Tibial artery (tissue), 4 donors: ENCODE measurements at regions not wholly inside any gene's neighbourhood (a gene's known extent, or its start where the extent isn't known, plus 50 kb on each side); places are given as distances from the start of the nearest gene placed in this dataset.

ENCODE experiments used
- DNase-seq, 2 donors: peaks; one replicate each; pipeline ENCODE4 v3.0.0-alpha.2; 2019
- H3K27ac ChIP-seq, 2 donors: fragments of 200-600 bp; sonication (generic) in 1 of 2; 1 replicate in 1 of 2; 2 replicates in 1 of 2; pipeline ENCODE4 v1.5.1; 2018 to 2019; ENCODE audit warnings: mild to moderate bottlenecking in 1 of 2
- H3K27me3 ChIP-seq, 2 donors: fragments of 200-600 bp; sonication (generic) in 1 of 2; one replicate each; pipeline versions ENCODE4 v1.5.1 to v1.6.0; 2016 to 2019
- H3K36me3 ChIP-seq, 3 donors: fragments of 200-600 bp; sonication (generic) in 2 of 3; one replicate each; pipeline ENCODE4 v1.5.1; 2016 to 2019; ENCODE audit warnings: mild to moderate bottlenecking in 2 of 3
- H3K4me1 ChIP-seq, 4 donors: fragments of 200-600 bp; sonication (generic) in 2 of 4; 1 replicate in 3 of 4; 2 replicates in 1 of 4; pipeline ENCODE4 v1.5.1; 2016 to 2019
- H3K4me3 ChIP-seq, 2 donors: fragments of 200-600 bp; sonication (generic) in 1 of 2; 1 replicate in 1 of 2; 2 replicates in 1 of 2; pipeline ENCODE4 v1.5.1; 2018 to 2019; ENCODE audit warnings: mild to moderate bottlenecking in 2 of 2
- H3K9me3 ChIP-seq, 3 donors: fragments of 200-600 bp; sonication (generic) in 1 of 3; one replicate each; pipeline ENCODE4 v1.5.1; 2016 to 2019
- intact Hi-C: fragments of 100-400 bp; cut with DNase I; formaldehyde crosslinking; loops from one replicate; pipeline ENCODE4 v1.15.0; 2023; ENCODE audit warnings: low total_unique reads
- TF ChIP-seq, protein P1 (sequence below), 2 experiments: fragments of 200-600 bp in 1 of 2; fragments of 450-650 bp in 1 of 2; IDR thresholded peaks; one replicate each; pipeline ENCODE4 v1.5.1; 2017 to 2019; ENCODE audit warnings: antibody characterized with exemption in 2 of 2, mild to moderate bottlenecking in 1 of 2, moderate library complexity in 1 of 2

DNA sequence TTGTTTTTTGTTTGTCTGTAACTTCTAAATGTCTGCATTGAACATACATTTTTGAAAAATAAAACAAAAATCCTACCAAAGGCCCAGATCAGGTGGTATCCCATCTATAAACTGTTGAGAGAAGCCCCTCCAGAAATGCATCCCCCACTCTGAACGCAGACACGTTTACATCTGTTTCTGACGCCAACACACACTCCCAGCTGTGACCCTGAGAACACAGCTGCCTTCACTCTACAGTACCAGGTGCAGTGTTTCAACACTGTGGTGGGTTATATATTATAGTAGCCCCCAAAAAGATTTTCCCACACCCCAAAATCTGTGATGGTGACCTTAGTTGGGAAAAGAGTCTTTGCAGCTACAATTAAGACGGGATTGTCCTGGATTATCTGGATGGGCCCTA, 199.1 kb upstream of the JARID2 start:
- TF ChIP-seq, protein P1, sequence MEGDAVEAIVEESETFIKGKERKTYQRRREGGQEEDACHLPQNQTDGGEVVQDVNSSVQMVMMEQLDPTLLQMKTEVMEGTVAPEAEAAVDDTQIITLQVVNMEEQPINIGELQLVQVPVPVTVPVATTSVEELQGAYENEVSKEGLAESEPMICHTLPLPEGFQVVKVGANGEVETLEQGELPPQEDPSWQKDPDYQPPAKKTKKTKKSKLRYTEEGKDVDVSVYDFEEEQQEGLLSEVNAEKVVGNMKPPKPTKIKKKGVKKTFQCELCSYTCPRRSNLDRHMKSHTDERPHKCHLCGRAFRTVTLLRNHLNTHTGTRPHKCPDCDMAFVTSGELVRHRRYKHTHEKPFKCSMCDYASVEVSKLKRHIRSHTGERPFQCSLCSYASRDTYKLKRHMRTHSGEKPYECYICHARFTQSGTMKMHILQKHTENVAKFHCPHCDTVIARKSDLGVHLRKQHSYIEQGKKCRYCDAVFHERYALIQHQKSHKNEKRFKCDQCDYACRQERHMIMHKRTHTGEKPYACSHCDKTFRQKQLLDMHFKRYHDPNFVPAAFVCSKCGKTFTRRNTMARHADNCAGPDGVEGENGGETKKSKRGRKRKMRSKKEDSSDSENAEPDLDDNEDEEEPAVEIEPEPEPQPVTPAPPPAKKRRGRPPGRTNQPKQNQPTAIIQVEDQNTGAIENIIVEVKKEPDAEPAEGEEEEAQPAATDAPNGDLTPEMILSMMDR (IDR thresholded peaks at IDR 0.05) = no peak
- H3K4me1 ChIP-seq = no peaks in the 10 kb centered on the region
- H3K4me3 ChIP-seq = no peak overlapping the region
- H3K9me3 ChIP-seq = no peaks in the 10 kb centered on the region
- no peaks in the 10 kb centered on the region for H3K27me3 ChIP-seq
- DNase-seq = no peak
- no peaks in the 10 kb centered on the region for H3K36me3 ChIP-seq
- intact Hi-C loops = no loop called here
- H3K27ac ChIP-seq = no peak overlapping the region

DNA sequence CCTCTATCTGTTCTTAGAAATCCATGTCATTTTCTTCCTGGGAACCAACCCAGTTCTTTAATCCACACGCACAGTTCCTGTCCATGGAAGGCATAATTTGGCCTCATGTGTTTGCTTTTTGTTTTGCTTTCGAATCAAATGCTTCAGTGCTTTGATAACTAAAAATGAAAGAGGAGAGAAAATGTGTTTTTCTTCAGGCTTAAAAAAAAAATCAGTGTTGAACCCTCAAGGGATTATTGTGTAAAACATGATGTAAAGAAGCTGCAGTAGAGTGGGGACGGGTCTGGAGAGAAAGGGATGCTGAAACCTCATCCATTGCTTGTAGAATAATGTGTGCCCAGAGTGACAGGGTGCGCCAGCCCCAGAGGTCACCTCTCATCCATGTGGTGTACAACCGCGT, 197.5 kb upstream of the JARID2 start:
- H3K27ac ChIP-seq = no peak overlapping the region
- no peaks in the 10 kb centered on the region for H3K9me3 ChIP-seq
- intact Hi-C loops = no loop called here
- H3K4me1 ChIP-seq = no peaks in the 10 kb centered on the region
- H3K4me3 ChIP-seq = no peak overlapping the region
- H3K27me3 ChIP-seq = no peaks in the 10 kb centered on the region
- no peak for DNase-seq
- no peaks in the 10 kb centered on the region for H3K36me3 ChIP-seq
- TF ChIP-seq, protein P1 (IDR thresholded peaks at IDR 0.05) = no peak

DNA sequence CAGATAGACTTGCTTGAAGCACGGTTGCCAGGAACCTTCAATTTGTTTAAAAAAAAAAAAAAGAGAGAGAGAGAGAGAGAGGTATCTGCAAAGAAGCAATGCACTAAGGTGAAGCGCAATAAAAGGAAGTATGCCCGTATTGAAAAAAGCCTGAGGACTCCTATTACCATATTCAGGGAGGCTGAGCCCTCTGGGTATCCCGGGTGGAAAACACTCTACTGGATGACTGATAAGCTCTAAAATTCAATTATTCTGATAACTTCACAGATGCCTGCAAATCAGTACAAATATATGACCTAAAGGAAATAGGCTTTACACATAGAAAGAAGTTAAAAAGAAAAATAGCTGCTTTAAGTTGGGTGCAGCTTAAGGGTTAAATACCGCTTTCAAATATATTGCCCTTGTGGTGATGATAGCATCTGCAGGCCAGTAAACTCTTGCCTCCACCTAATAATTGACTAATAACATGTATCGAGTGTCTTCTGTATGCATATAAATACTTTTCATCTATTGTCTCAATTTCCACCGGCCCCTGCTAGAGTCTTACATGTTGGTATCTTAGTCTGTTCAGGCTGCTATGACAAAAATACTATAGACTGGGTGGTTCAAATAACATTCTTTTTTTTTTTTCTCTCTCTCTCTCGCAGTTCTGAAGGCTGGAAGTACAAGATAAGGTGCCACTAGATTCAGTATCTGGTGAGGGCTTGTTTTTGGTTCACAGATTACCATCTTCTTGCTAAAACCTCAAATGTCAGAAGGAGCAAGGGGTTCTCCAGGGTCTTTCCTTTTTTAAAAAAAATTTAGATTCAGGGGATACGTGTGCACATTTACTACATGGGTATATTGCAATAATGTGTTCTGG, 187.4 kb upstream of the JARID2 start:
- Histone ChIP-seq H3K27me3 (no peaks in the 10 kb centered on the region), H3K4me3 (no peak overlapping the region), H3K4me1 (no peaks in the 10 kb centered on the region), H3K27ac (no peak overlapping the region), H3K36me3 (no peaks in the 10 kb centered on the region), H3K9me3 (no peaks in the 10 kb centered on the region)
- DNase-seq = no peak
- TF ChIP-seq, protein P1 (IDR thresholded peaks at IDR 0.05) = no peak
- intact Hi-C loops = no loop called here

DNA sequence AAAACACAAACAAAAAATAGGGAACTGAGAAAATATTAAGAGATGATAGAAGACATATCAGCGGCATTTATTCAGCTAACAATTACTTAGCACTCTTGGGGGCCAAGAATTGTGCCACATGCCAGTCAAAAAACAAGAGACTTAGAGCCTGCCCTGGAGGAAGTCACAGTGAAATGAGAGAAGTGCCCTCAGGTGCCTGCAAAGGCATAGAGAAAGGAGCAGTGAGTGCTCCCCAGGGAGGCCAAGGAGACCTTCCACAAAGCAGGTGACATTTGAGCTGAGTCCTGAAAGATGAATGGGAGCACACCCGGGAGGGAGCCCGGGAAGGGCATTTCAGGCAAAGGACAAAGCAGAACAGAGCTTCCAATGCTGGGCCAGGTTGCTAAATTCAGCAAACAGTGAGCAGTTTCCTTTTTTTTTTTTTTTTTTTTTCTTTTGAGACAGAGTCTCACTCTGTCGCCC, 184.7 kb upstream of the JARID2 start:
- Histone ChIP-seq H3K9me3 (no peaks in the 10 kb centered on the region), H3K36me3 (no peaks in the 10 kb centered on the region), H3K27ac (no peak overlapping the region), H3K4me1 (no peaks in the 10 kb centered on the region), H3K27me3 (no peaks in the 10 kb centered on the region), H3K4me3 (no peak overlapping the region)
- intact Hi-C loops = no loop called here
- no peak for DNase-seq
- TF ChIP-seq, protein P1 (IDR thresholded peaks at IDR 0.05) = no peak

DNA sequence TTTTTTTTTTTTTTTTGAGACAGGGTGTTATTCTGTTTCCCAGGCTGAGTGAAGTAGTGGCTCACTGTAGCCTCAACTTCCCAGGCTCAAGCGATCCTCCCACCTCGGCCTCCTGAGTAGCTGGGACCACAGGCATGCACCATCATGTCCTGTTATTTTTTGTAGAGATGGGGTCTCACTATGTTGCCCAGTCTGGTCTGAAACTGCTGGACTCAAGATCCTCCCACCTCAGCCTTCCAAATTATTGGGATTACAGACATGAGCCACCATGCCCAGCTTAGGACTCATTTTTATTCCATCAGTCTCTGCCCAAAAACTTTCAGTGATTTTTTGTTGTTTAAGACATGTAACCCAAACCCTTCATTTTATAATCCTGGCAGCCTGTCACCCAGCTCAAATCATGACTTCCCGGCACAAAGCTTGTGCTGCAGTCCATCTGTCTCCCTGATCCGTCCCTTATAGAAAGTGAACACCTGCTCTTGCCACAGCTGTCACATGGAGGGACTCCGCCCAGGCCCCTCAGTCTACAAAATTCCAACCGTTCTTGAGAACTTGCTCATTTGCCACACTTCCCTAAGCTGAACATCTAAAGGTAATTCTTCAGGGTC, 183.9 kb upstream of the JARID2 start:
- Histone ChIP-seq H3K27me3 (no peaks in the 10 kb centered on the region), H3K27ac (no peak overlapping the region), H3K4me1 (no peaks in the 10 kb centered on the region), H3K4me3 (no peak overlapping the region), H3K36me3 (no peaks in the 10 kb centered on the region), H3K9me3 (no peaks in the 10 kb centered on the region)
- DNase-seq = no peak
- intact Hi-C loops = no loop called here
- TF ChIP-seq, protein P1 (IDR thresholded peaks at IDR 0.05) = no peak
